Testis (tissue), 2 donors: ENCODE measurements at regions not wholly inside any gene's neighbourhood (a gene's known extent, or its start where the extent isn't known, plus 50 kb on each side); places are given as distances from the start of the nearest gene placed in this dataset.

Experiments
- DNase-seq: peaks from one replicate; pipeline ENCODE4 v3.0.0-alpha.2; 2019
- H3K27ac ChIP-seq, 2 donors: fragments of 200-600 bp; sonication (generic); one replicate each; pipeline ENCODE4 v1.5.1; 2019
- H3K27me3 ChIP-seq: fragments of 200-600 bp; sonication (generic); one replicate; pipeline ENCODE4 v1.5.1; 2019
- H3K36me3 ChIP-seq: fragments of 200-600 bp; sonication (generic); one replicate; pipeline ENCODE4 v1.5.1; 2017; ENCODE audit warnings: low read depth; ENCODE audit errors: missing control alignments
- H3K4me1 ChIP-seq: fragments of 200-600 bp; sonication (generic); one replicate; pipeline ENCODE4 v1.5.1; 2019
- H3K4me3 ChIP-seq, 2 donors: fragments of 200-600 bp; sonication (generic); one replicate each; pipeline ENCODE4 v1.5.1; 2017 to 2019
- H3K9me3 ChIP-seq: fragments of 200-600 bp; sonication (generic); one replicate; pipeline ENCODE4 v1.5.1; 2017
- CTCF ChIP-seq, 3 experiments: fragments of 450-650 bp in 2 of 3; fragments of 200-600 bp in 1 of 3; sonication (generic) in 1 of 3; IDR thresholded peaks; one replicate each; pipeline ENCODE4 v1.5.1; 2016 to 2019; ENCODE audit warnings: antibody characterized with exemption in 3 of 3, mild to moderate bottlenecking in 2 of 3, moderate library complexity in 1 of 3
- POLR2A ChIP-seq: fragments of 450-650 bp; IDR thresholded peaks from one replicate; pipeline ENCODE4 v1.6.1; 2017; ENCODE audit warnings: antibody characterized with exemption, mild to moderate bottlenecking, moderate library complexity
- WGBS, 2 donors: methylation state at CpG; one replicate each; pipeline ENCODE4 v1.1.5; 2018; 5-methylcytosine and 5-hydroxymethylcytosine counted together
- intact Hi-C: fragments of 100-400 bp; cut with DNase I; formaldehyde crosslinking; loops from one replicate; pipeline ENCODE4 v1.15.1; 2023; ENCODE audit warnings: low total_unique reads

- TF ChIP-seq CTCF (IDR thresholded peaks at IDR 0.05) (no peak), POLR2A (no peak)
- DNase-seq: no peak
- Histone ChIP-seq H3K9me3 (no peaks in the 10 kb centered on the region), H3K36me3 (no peaks in the 10 kb centered on the region), H3K27ac (no peak overlapping the region), H3K27me3 (no peaks in the 10 kb centered on the region), H3K4me1 (no peaks in the 10 kb centered on the region), H3K4me3 (no peak overlapping the region)
- intact Hi-C loops: no loop called here
- WGBS, 2 donors: 68 to 74% methylated on average over 3 of the region's 3 CpGs
Measured at GRCh38 chr2:220880623-220881596, 691.2 kb downstream of the EPHA4 start.

- intact Hi-C loops: no loop called here
- DNase-seq: no peak
- Histone ChIP-seq H3K9me3 (no peaks in the 10 kb centered on the region), H3K36me3 (no peaks in the 10 kb centered on the region), H3K4me1 (no peaks in the 10 kb centered on the region), H3K27me3 (no peaks in the 10 kb centered on the region), H3K4me3 (no peak overlapping the region), H3K27ac (no peak overlapping the region)
- TF ChIP-seq CTCF (IDR thresholded peaks at IDR 0.05) (no peak), POLR2A (no peak)
Measured at GRCh38 chr2:220882507-220882906, 689.6 kb downstream of the EPHA4 start.

- H3K27me3 ChIP-seq: no peaks in the 10 kb centered on the region
- H3K36me3 ChIP-seq: no peaks in the 10 kb centered on the region
- H3K27ac ChIP-seq: no peak overlapping the region
- TF ChIP-seq CTCF (IDR thresholded peaks at IDR 0.05): no peak
- no peak for TF ChIP-seq POLR2A
- no peaks in the 10 kb centered on the region for H3K9me3 ChIP-seq
- DNase-seq: no peak
- intact Hi-C loops: no loop called here
- H3K4me3 ChIP-seq: no peak overlapping the region
- WGBS, 2 donors: 46 to 54% methylated on average over 4 of the region's 4 CpGs
- H3K4me1 ChIP-seq: no peaks in the 10 kb centered on the region
Measured at GRCh38 chr2:220885593-220885992, 686.5 kb downstream of the EPHA4 start.

GRCh38 chr2:220887271-220887870 is 684.7 kb downstream of the EPHA4 start:
- Histone ChIP-seq H3K9me3 (no peaks in the 10 kb centered on the region), H3K27ac (no peak overlapping the region), H3K36me3 (no peaks in the 10 kb centered on the region), H3K4me3 (no peak overlapping the region), H3K27me3 (no peaks in the 10 kb centered on the region), H3K4me1 (no peaks in the 10 kb centered on the region)
- intact Hi-C loops: no loop called here
- TF ChIP-seq POLR2A: no peak
- no peak for TF ChIP-seq CTCF (IDR thresholded peaks at IDR 0.05)
- no peak for DNase-seq
- WGBS, 2 donors: 48 to 66% methylated on average over 6 of the region's 6 CpGs
